ENCODE measurements at regions not wholly inside any gene's neighbourhood (a gene's known extent, or its start where the extent isn't known, plus 50 kb on each side); places are given as distances from the start of the nearest gene placed in this dataset.

DNA sequence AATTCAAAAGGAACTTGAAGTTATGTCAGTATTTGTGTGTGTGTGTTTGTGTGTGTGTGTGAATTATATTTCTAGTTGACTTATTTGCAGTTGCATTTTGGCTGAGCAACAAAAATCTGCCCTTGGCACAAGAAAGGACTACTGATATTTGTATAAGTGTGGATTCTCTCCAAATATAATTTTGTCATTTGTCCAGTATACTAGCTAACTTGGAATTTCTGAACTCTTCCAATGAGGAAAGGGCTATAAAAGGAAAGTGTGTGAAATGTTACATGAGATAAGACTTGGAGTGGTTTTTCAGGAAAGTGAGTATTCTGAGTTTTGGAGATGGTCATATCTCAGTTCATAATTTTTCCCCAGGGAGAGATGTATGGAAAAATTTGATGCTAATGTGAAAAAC, 1384.1 kb upstream of the B3GALT2 start:
- TF ChIP-seq, protein P1, sequence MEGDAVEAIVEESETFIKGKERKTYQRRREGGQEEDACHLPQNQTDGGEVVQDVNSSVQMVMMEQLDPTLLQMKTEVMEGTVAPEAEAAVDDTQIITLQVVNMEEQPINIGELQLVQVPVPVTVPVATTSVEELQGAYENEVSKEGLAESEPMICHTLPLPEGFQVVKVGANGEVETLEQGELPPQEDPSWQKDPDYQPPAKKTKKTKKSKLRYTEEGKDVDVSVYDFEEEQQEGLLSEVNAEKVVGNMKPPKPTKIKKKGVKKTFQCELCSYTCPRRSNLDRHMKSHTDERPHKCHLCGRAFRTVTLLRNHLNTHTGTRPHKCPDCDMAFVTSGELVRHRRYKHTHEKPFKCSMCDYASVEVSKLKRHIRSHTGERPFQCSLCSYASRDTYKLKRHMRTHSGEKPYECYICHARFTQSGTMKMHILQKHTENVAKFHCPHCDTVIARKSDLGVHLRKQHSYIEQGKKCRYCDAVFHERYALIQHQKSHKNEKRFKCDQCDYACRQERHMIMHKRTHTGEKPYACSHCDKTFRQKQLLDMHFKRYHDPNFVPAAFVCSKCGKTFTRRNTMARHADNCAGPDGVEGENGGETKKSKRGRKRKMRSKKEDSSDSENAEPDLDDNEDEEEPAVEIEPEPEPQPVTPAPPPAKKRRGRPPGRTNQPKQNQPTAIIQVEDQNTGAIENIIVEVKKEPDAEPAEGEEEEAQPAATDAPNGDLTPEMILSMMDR (IDR thresholded peaks at IDR 0.05; ENCODE audit: insufficient read depth, low read length) = no peak
- no peak for TF ChIP-seq POLR2AphosphoS5 (IDR thresholded peaks at IDR 0.05; ENCODE audit: low read depth)
- TF ChIP-seq GABPA (IDR thresholded peaks at IDR 0.05; ENCODE audit: low read depth) = no peak
- TF ChIP-seq, protein P2, sequence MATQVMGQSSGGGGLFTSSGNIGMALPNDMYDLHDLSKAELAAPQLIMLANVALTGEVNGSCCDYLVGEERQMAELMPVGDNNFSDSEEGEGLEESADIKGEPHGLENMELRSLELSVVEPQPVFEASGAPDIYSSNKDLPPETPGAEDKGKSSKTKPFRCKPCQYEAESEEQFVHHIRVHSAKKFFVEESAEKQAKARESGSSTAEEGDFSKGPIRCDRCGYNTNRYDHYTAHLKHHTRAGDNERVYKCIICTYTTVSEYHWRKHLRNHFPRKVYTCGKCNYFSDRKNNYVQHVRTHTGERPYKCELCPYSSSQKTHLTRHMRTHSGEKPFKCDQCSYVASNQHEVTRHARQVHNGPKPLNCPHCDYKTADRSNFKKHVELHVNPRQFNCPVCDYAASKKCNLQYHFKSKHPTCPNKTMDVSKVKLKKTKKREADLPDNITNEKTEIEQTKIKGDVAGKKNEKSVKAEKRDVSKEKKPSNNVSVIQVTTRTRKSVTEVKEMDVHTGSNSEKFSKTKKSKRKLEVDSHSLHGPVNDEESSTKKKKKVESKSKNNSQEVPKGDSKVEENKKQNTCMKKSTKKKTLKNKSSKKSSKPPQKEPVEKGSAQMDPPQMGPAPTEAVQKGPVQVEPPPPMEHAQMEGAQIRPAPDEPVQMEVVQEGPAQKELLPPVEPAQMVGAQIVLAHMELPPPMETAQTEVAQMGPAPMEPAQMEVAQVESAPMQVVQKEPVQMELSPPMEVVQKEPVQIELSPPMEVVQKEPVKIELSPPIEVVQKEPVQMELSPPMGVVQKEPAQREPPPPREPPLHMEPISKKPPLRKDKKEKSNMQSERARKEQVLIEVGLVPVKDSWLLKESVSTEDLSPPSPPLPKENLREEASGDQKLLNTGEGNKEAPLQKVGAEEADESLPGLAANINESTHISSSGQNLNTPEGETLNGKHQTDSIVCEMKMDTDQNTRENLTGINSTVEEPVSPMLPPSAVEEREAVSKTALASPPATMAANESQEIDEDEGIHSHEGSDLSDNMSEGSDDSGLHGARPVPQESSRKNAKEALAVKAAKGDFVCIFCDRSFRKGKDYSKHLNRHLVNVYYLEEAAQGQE (IDR thresholded peaks at IDR 0.05; ENCODE audit: insufficient replicate concordance, low read depth) = no peak
- TF ChIP-seq SPI1 (IDR thresholded peaks at IDR 0.05; ENCODE audit: borderline replicate concordance, low read depth) = no peak

All from HL-60 (cell line).